Coronary artery (tissue), 2 donors: ENCODE measurements at regions not wholly inside any gene's neighbourhood (a gene's known extent, or its start where the extent isn't known, plus 50 kb on each side); places are given as distances from the start of the nearest gene placed in this dataset.

Experiments used
- DNase-seq: peaks from one replicate; pipeline ENCODE4 v3.0.0-alpha.2; 2017; ENCODE audit warnings: low spot score
- H3K27ac ChIP-seq, 2 donors: fragments of 200-600 bp; sonication (generic); one replicate each; pipeline ENCODE4 v1.5.1; 2016 to 2019
- H3K4me3 ChIP-seq: fragments of 200-600 bp; sonication (generic); 2 replicates; pipeline ENCODE4 v1.5.1; 2016; ENCODE audit warnings: mild to moderate bottlenecking, moderate library complexity
- CTCF ChIP-seq: fragments of 200-600 bp; sonication (generic); IDR thresholded peaks from one replicate; pipeline ENCODE4 v1.5.1; 2019; ENCODE audit warnings: antibody characterized with exemption

DNA sequence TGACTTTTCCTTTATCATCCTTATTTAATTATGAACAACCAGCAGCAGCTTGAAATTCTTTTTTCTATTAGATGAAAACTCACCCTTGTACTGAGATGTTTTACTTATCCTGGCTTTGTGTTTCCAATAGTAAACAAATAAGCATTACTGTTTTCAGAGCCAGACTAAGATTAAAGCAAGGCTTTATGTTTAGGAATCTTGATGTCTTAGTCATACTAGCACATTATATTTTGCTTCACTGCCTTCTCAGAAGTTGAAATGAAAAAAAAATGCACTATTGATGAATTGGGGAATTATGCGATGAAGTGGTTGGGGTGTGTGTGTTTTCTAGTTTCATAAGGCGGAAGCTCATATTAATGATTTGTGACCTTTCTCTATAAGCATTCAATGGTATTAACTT is 301.2 kb upstream of the E2F7 start:
- no peak overlapping the region for H3K4me3 ChIP-seq
- H3K27ac ChIP-seq: no peak overlapping the region
- no peak for DNase-seq
- no peak for TF ChIP-seq CTCF

GRCh38 chr12:77364400-77364799 is 299.0 kb upstream of the E2F7 start:
- TF ChIP-seq CTCF: no peak
- H3K27ac ChIP-seq: no peak overlapping the region
- DNase-seq: no peak
- H3K4me3 ChIP-seq: no peak overlapping the region

- no peak overlapping the region for H3K27ac ChIP-seq
- no peak for TF ChIP-seq CTCF
These were observed 297.3 kb upstream of the E2F7 start for GRCh38 chr12:77362509-77363210.

GRCh38 chr12:77357655-77358054 is 292.3 kb upstream of the E2F7 start:
- TF ChIP-seq CTCF: no peak
- DNase-seq: no peak
- H3K27ac ChIP-seq: no peak overlapping the region
- H3K4me3 ChIP-seq: no peak overlapping the region

More at GRCh38 chr12:77362509-77363210, 297.3 kb upstream of the E2F7 start:
- DNase-seq: no peak
- no peak overlapping the region for H3K4me3 ChIP-seq

DNA sequence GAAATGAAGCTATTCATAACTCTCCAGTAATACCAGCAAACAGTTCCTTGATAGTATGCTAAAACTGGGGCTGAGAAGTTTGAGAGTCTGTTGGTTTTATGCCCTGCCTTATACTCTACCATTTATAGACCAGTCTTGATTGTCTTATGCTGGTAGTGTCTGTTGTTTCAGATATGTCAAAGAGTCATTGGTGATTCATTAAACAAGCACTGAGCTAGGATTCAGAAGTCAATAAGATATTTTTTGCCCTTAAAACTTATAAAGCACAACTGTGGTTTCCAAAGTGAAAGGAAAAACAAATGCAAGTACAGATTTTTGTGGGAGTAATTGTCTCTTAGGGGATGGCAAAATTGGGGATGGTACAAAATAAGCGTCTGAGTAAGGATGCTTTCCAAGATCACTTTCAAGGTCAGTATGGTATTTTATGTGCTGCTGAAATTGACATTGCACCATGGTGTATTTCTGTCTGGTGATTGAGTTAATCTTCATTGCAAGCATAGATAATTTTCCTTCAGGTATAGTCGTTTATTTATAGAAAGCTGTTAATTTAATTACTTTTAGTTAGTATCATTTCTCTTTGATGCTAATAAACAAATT is 289.5 kb upstream of the E2F7 start:
- Histone ChIP-seq H3K27ac (no peak overlapping the region), H3K4me3 (no peak overlapping the region)
- TF ChIP-seq CTCF: no peak
- DNase-seq: no peak

- no peak for TF ChIP-seq CTCF
- Histone ChIP-seq H3K4me3 (no peak overlapping the region), H3K27ac (no peak overlapping the region)
- DNase-seq: no peak
These were observed 287.6 kb upstream of the E2F7 start for GRCh38 chr12:77352946-77353345.

DNA sequence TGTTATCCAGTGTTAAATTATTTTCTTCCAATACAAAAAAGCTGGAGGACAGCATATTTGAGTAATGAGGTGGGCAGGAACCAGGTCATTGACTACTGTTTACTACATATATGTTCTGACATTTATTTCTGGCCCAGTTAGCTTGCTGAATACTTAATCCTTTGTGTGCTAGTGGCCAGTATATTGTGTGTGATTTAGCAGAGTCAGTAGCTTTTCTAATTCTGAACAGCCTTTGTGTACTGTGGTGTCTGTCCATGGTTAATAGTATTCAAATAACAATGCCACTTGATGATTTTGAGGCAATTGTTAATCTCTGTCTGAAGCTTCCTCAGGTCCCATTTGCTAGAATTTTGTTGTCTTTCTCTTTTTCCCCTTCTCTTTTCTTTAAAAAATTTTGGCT is 286.5 kb upstream of the E2F7 start:
- H3K27ac ChIP-seq: no peak overlapping the region
- no peak overlapping the region for H3K4me3 ChIP-seq
- TF ChIP-seq CTCF: no peak
- no peak for DNase-seq
